NCI-H1105 treated with DMSO at 0.1 percent for 48 hours (cell line): ENCODE measurements at regions not wholly inside any gene's neighbourhood (a gene's known extent, or its start where the extent isn't known, plus 50 kb on each side); places are given as distances from the start of the nearest gene placed in this dataset.
A peak's percentile ranks its signal among the peaks of the same experiment; 100 is the strongest.

ENCODE experiments used
- DNase-seq: peaks from one replicate; lab custom pipeline; 2025; lab: John Stamatoyannopoulos, UW

GRCh38 chr3:120544361-120544760 is 51.8 kb upstream of the NDUFB4 start:
- no peak for DNase-seq

DNA sequence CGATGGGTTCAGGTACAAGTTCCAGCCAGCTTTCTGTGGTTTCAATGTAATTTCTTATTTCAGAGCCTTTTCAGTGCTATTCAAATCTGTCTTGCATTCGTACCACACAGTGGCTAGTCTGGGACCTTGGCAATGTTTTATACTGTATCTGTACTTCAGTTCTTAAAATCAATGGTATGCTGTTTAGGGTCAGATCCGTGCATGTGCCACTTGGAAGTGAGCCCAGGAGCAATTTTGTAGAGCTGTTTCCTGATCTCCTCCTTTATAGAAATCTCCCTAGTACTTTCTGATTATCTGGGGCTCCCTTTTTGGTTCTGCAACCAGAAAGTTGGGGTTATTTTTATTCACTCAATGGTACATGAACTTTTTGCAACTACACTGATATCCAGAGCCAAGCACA is 59.5 kb upstream of the NDUFB4 start:
- DNase-seq: peak; percentile 55

- DNase-seq: no peak
Measured at GRCh38 chr3:120532969-120533368, 63.2 kb upstream of the NDUFB4 start.

DNA sequence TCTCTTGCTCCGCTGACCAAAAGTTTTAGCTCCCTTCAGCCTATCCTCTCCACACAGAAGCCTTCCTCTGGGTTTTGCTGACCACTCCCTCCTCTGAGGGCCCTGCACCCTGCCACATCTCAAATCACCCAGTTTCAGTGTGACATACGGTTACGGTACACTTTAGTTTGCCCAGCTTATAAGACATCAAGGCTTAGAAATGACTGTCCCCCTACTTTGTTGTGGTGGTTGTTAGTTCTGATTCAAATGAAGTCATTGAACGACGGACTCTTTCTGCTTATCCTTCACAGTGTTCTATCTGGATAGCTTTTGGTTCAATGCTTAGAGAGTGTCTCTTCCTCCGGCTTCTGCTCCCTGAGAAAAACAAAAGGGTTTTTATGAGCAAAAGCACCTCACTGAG is 68.0 kb upstream of the NDUFB4 start:
- DNase-seq: no peak

- peak; percentile 68 for DNase-seq
Measured at GRCh38 chr3:120526011-120526870, 69.9 kb upstream of the NDUFB4 start.

- no peak for DNase-seq
Measured at GRCh38 chr3:120524171-120524923, 71.8 kb upstream of the NDUFB4 start.

DNA sequence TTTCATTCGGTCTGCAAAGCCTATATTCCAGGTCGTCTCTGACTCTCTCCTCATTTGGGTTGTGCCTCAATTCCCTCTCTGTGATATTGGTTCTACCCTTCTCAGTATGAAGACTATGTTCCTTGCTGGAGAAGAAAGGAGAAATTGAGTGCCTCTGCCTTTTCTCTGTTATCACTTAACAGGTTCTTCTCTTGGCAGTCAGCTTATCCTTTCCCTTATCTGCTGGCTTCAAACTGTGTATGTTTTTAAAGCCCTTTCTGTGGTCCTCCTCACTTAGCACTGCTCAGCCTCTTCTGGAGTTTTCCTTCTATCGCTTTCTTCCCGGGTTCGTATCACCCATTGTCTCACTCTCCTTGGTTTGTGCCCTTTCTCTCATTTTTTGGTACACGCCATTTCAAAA is 65.3 kb upstream of the FSTL1 start:
- no peak for DNase-seq

GRCh38 chr3:120512655-120513054 is 61.9 kb upstream of the FSTL1 start:
- no peak for DNase-seq

- DNase-seq: peak; percentile 51
Measured at GRCh38 chr3:120506828-120507774, 56.3 kb upstream of the FSTL1 start.

GRCh38 chr3:120506076-120506827 is 55.5 kb upstream of the FSTL1 start:
- DNase-seq: peak; percentile 56

- no peak for DNase-seq
Measured at GRCh38 chr3:120503727-120504616, 53.2 kb upstream of the FSTL1 start.

DNA sequence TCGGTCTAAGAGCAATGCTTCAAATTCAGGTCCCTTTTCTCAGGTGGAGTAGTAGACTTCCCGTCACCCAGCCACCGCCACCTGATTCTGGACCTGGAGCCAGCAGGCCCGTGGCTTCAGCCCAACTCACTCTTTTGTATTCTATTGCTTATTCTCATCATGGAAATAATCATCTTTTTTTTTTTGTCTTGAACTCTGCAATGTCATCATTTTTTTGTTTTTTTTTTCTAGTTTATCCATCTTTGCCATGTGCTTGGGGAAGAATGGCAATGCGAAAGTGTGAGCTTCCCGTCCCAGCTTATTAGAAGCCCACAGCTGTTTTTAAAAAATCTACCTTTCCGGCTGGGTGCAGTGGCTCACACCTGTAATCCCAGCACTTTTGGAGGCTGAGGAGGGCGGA is 51.3 kb upstream of the FSTL1 start:
- no peak for DNase-seq
